ENCODE measurements at regions not wholly inside any gene's neighbourhood (a gene's known extent, or its start where the extent isn't known, plus 50 kb on each side); places are given as distances from the start of the nearest gene placed in this dataset.

- DNase-seq = no peak
Measured at GRCh38 chr9:38216572-38216971, 147.5 kb upstream of the SHB start.

GRCh38 chr9:38215465-38215864 is 146.4 kb upstream of the SHB start:
- no peak for DNase-seq

- DNase-seq = no peak
Measured at GRCh38 chr9:38214432-38214831, 145.4 kb upstream of the SHB start.

GRCh38 chr9:38213631-38214299 is 144.7 kb upstream of the SHB start:
- no peak for DNase-seq

GRCh38 chr9:38212016-38212415 is 143.0 kb upstream of the SHB start:
- no peak for DNase-seq

- DNase-seq = no peak
Measured at GRCh38 chr9:38211002-38211401, 142.0 kb upstream of the SHB start.

GRCh38 chr9:38208206-38208901 is 139.3 kb upstream of the SHB start:
- peak; percentile 24 for DNase-seq

GRCh38 chr9:38207247-38207778 is 138.3 kb upstream of the SHB start:
- no peak for DNase-seq

GRCh38 chr9:38205279-38205678 is 136.3 kb upstream of the SHB start:
- DNase-seq = no peak

GRCh38 chr9:38202336-38202938 is 133.4 kb upstream of the SHB start:
- DNase-seq = no peak

- no peak for DNase-seq
Measured at GRCh38 chr9:38201844-38202243, 132.8 kb upstream of the SHB start.

GRCh38 chr9:38200431-38200830 is 131.4 kb upstream of the SHB start:
- no peak for DNase-seq

GRCh38 chr9:38198140-38198539 is 129.1 kb upstream of the SHB start:
- DNase-seq = no peak

- DNase-seq = no peak
Measured at GRCh38 chr9:38196714-38197113, 127.7 kb upstream of the SHB start.

GRCh38 chr9:38195737-38196161 is 126.7 kb upstream of the SHB start:
- DNase-seq = no peak

- no peak for DNase-seq
Measured at GRCh38 chr9:38194870-38195269, 125.8 kb upstream of the SHB start.

- no peak for DNase-seq
Measured at GRCh38 chr9:38192731-38193265, 123.8 kb upstream of the SHB start.

GRCh38 chr9:38186404-38187115 is 117.5 kb upstream of the SHB start:
- DNase-seq = no peak

- no peak for DNase-seq
Measured at GRCh38 chr9:38185647-38186403, 116.8 kb upstream of the SHB start.

GRCh38 chr9:38183994-38184568 is 115.1 kb upstream of the SHB start:
- peak; percentile 6 for DNase-seq

GRCh38 chr9:38182321-38182720 is 113.3 kb upstream of the SHB start:
- peak; percentile 52 for DNase-seq

GRCh38 chr9:38181866-38182265 is 112.8 kb upstream of the SHB start:
- DNase-seq = no peak

Measured in NCI-H1105 treated with DMSO at 0.1 percent for 48 hours (cell line).